ENCODE measurements at regions not wholly inside any gene's neighbourhood (a gene's known extent, or its start where the extent isn't known, plus 50 kb on each side); places are given as distances from the start of the nearest gene placed in this dataset.

DNA sequence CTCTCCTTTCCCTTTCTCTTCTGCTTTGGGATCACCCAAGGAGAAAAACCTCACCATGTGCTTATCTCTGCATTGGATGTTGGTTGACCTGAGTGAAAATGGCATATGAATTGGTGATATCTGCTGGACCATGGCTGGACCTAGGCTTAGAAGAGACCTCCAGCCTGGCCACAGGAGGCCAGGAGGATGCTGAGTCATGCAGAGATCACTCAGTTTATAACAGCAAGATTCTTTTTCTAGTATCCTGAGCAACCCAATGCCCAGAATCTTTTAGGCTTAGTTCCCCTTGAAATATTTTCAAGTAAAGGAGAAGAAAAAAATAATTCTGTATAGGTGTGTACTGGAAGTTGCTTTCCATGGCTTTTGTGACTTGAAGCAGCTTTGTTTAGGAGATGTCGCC is 236.3 kb downstream of the KLF6 start:
- TF ChIP-seq, protein P1, sequence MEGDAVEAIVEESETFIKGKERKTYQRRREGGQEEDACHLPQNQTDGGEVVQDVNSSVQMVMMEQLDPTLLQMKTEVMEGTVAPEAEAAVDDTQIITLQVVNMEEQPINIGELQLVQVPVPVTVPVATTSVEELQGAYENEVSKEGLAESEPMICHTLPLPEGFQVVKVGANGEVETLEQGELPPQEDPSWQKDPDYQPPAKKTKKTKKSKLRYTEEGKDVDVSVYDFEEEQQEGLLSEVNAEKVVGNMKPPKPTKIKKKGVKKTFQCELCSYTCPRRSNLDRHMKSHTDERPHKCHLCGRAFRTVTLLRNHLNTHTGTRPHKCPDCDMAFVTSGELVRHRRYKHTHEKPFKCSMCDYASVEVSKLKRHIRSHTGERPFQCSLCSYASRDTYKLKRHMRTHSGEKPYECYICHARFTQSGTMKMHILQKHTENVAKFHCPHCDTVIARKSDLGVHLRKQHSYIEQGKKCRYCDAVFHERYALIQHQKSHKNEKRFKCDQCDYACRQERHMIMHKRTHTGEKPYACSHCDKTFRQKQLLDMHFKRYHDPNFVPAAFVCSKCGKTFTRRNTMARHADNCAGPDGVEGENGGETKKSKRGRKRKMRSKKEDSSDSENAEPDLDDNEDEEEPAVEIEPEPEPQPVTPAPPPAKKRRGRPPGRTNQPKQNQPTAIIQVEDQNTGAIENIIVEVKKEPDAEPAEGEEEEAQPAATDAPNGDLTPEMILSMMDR (IDR thresholded peaks at IDR 0.05), result no peak
- no peak for TF ChIP-seq EZH2 (IDR thresholded peaks at IDR 0.05; ENCODE audit: borderline replicate concordance, insufficient read depth, low read depth, low read length, poor library complexity, severe bottlenecking)

All from B cell (primary cell).